ENCODE measurements at regions not wholly inside any gene's neighbourhood (a gene's known extent, or its start where the extent isn't known, plus 50 kb on each side); places are given as distances from the start of the nearest gene placed in this dataset.

GRCh38 chr4:185912779-185913178 lies 100.8 kb upstream of the SORBS2 start (continued):
- TF ChIP-seq PRDM4 (tag by site-specific recombination; IDR thresholded peaks at IDR 0.05) (peak; percentile 89), AEBP2 (tag by site-specific recombination; IDR thresholded peaks at IDR 0.05; ENCODE audit: borderline replicate concordance) (no peak), ZFHX2 (tag by site-specific recombination; conservative IDR thresholded peaks at IDR 0.05) (no peak), ZNF324 (tag by site-specific recombination; IDR thresholded peaks at IDR 0.05) (peak; percentile 84), ZNF335 (tag by site-specific recombination; conservative IDR thresholded peaks at IDR 0.05) (no peak), ZNF214 (tag by site-specific recombination; IDR thresholded peaks at IDR 0.05; ENCODE audit: borderline replicate concordance) (no peak), ZNF211 (tag by site-specific recombination; IDR thresholded peaks at IDR 0.05; ENCODE audit: low read depth) (no peak), ZBTB11 (tag by site-specific recombination; conservative IDR thresholded peaks at IDR 0.05; ENCODE audit: low read depth) (no peak), ZNF24 (tag by site-specific recombination; IDR thresholded peaks at IDR 0.05) (peak; percentile 96), ZNF768 (tag by site-specific recombination; IDR thresholded peaks at IDR 0.05) (no peak), ZFP37 (tag by site-specific recombination; IDR thresholded peaks at IDR 0.05) (no peak), MZF1 (tag by site-specific recombination; IDR thresholded peaks at IDR 0.05; ENCODE audit: borderline replicate concordance) (no peak), ZNF239 (tag by site-specific recombination; IDR thresholded peaks at IDR 0.05) (no peak), YY2 (tag by site-specific recombination; IDR thresholded peaks at IDR 0.05) (no peak), ZSCAN23 (tag by site-specific recombination; IDR thresholded peaks at IDR 0.05) (peak; percentile 96), ZSCAN4 (tag by site-specific recombination; IDR thresholded peaks at IDR 0.05) (0 out of 2 replicates have a peak, but pooled peaks have one; percentile 46), ZNF155 (tag by site-specific recombination; IDR thresholded peaks at IDR 0.05) (no peak), ZNF629 (tag by site-specific recombination; IDR thresholded peaks at IDR 0.05) (peak; percentile 91), SP3 (tag by site-specific recombination; IDR thresholded peaks at IDR 0.05) (0 out of 2 replicates have a peak, but pooled peaks have one; percentile 57), ZNF416 (tag by site-specific recombination; IDR thresholded peaks at IDR 0.05) (no peak), ZNF184 (tag by site-specific recombination; IDR thresholded peaks at IDR 0.05) (0 out of 2 replicates have a peak, but pooled peaks have one; percentile 51), PATZ1 (tag by site-specific recombination; IDR thresholded peaks at IDR 0.05) (peak; percentile 62), ZNF610 (tag by site-specific recombination; IDR thresholded peaks at IDR 0.05; ENCODE audit: borderline replicate concordance) (no peak), ZNF677 (tag by site-specific recombination; IDR thresholded peaks at IDR 0.05) (no peak), ZNF76 (tag by site-specific recombination; IDR thresholded peaks at IDR 0.05; ENCODE audit: borderline replicate concordance, low read depth) (0 out of 2 replicates have a peak, but pooled peaks have one; percentile 32), ZNF37A (tag by site-specific recombination; IDR thresholded peaks at IDR 0.05) (no peak), ZNF621 (tag by site-specific recombination; IDR thresholded peaks at IDR 0.05) (no peak), ZNF18 (tag by site-specific recombination; IDR thresholded peaks at IDR 0.05) (peak; percentile 64; the same call in 1 of the 2 replicates), ZNF391 (tag by site-specific recombination; IDR thresholded peaks at IDR 0.05; ENCODE audit: borderline replicate concordance, low read depth) (peak; percentile 97; the same call in 1 of the 2 replicates)
